HEK293T (cell line): ENCODE measurements at regions not wholly inside any gene's neighbourhood (a gene's known extent, or its start where the extent isn't known, plus 50 kb on each side); places are given as distances from the start of the nearest gene placed in this dataset.

Experiments
- ARNT ChIP-seq: fragments of 450-650 bp; IDR thresholded peaks from 2 replicates; pipeline ENCODE4 v1.6.1; 2017; ENCODE audit warnings: mild to moderate bottlenecking
- BHLHE40 ChIP-seq: fragments of 450-650 bp; IDR thresholded peaks from 2 replicates; pipeline ENCODE4 v1.6.1; 2016; ENCODE audit warnings: mild to moderate bottlenecking, moderate library complexity, borderline replicate concordance
- ELF4 ChIP-seq: fragments of 450-650 bp; IDR thresholded peaks from 2 replicates; pipeline ENCODE4 v1.6.1; 2017; ENCODE audit warnings: antibody characterized with exemption
- FOXA1 ChIP-seq: fragments of 450-650 bp; IDR thresholded peaks from 2 replicates; pipeline ENCODE4 v1.6.1; 2016; ENCODE audit warnings: mild to moderate bottlenecking
- FOXK2 ChIP-seq: fragments of 450-650 bp; IDR thresholded peaks from 2 replicates; pipeline ENCODE4 v1.6.1; 2016; ENCODE audit warnings: mild to moderate bottlenecking
- FOXM1 ChIP-seq: fragments of 450-650 bp; IDR thresholded peaks from 2 replicates; pipeline ENCODE4 v1.6.1; 2017; ENCODE audit warnings: mild to moderate bottlenecking, borderline replicate concordance
- HDGF ChIP-seq: fragments of 450-650 bp; IDR thresholded peaks from 2 replicates; pipeline ENCODE4 v1.6.1; 2017; ENCODE audit warnings: antibody characterized with exemption, borderline replicate concordance
- L3MBTL2 ChIP-seq: fragments of 450-650 bp; conservative IDR thresholded peaks from 2 replicates; pipeline ENCODE4 v1.6.1; 2016; ENCODE audit warnings: mild to moderate bottlenecking
- NFRKB ChIP-seq: fragments of 450-650 bp; IDR thresholded peaks from 2 replicates; pipeline ENCODE4 v1.6.1; 2016; ENCODE audit warnings: mild to moderate bottlenecking, moderate library complexity
- SP1 ChIP-seq: fragments of 450-650 bp; IDR thresholded peaks from 2 replicates; pipeline ENCODE4 v1.6.1; 2017
- SUZ12 ChIP-seq: fragments of 450-650 bp; IDR thresholded peaks from 2 replicates; pipeline ENCODE4 v1.6.1; 2016; ENCODE audit warnings: mild to moderate bottlenecking
- TARDBP ChIP-seq: fragments of 450-650 bp; IDR thresholded peaks from 2 replicates; pipeline ENCODE4 v1.6.1; 2016
- ZNF384 ChIP-seq: fragments of 450-650 bp; IDR thresholded peaks from 2 replicates; pipeline ENCODE4 v1.6.1; 2016
- TF ChIP-seq, protein P1 (sequence below): fragments of 450-650 bp; IDR thresholded peaks from 2 replicates; pipeline ENCODE4 v1.6.1; 2016

DNA sequence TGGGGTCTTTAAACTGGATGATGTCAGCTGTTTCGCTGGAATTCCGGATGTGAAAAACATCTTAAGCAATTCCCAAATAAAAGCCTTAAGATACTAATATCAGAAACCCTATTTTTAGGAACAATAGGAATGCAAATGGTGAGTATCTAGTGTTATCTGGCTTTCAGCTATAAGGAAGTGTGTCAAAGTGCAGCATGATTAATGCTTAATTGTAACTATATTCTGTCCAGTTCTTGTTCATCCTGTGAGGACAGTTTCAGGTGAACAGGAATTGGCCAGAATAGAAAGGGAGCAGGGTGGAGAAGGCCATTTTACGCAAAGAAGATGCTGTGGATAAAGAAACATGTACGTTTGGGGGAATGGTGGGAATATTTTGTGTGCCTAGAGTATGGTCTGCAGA is 108.2 kb downstream of the RASSF10 start:
- no peak for TF ChIP-seq SUZ12
- no peak for TF ChIP-seq ARNT
- TF ChIP-seq BHLHE40: no peak
- TF ChIP-seq FOXK2: no peak
- TF ChIP-seq FOXA1: no peak
- TF ChIP-seq TARDBP: no peak
- no peak for TF ChIP-seq SP1
- TF ChIP-seq ELF4: no peak
- no peak for TF ChIP-seq ZNF384
- TF ChIP-seq FOXM1: no peak
- no peak for TF ChIP-seq NFRKB
- no peak for TF ChIP-seq HDGF
- no peak for TF ChIP-seq L3MBTL2
- TF ChIP-seq, protein P1, sequence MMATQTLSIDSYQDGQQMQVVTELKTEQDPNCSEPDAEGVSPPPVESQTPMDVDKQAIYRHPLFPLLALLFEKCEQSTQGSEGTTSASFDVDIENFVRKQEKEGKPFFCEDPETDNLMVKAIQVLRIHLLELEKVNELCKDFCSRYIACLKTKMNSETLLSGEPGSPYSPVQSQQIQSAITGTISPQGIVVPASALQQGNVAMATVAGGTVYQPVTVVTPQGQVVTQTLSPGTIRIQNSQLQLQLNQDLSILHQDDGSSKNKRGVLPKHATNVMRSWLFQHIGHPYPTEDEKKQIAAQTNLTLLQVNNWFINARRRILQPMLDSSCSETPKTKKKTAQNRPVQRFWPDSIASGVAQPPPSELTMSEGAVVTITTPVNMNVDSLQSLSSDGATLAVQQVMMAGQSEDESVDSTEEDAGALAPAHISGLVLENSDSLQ: no peak
